ENCODE measurements at regions not wholly inside any gene's neighbourhood (a gene's known extent, or its start where the extent isn't known, plus 50 kb on each side); places are given as distances from the start of the nearest gene placed in this dataset.

DNA sequence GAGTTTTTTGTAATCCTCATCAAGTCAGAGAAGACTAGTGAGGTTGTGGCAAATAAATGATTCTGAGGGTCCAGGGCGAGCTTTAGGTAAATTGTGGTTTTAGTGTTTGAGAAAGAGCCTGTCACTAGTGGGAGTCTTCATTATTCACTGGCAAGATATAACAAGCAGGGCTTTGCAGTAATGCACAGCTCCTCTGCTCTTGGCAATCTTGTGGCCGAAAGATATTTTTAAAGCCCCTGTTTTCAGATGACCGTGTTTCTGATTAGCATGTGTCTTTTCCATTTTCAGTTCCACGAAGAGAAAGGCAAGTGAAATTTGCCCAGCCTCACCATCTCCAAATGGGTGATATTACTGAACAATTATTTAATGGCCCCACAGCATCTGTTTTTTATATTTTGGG, 154.0 kb upstream of the BCL6 start:
- H3K4me1 ChIP-seq = no peaks in the 10 kb centered on the region
- H3K27me3 ChIP-seq = no peaks in the 10 kb centered on the region
- intact Hi-C loops (cut with DNase I; ENCODE audit: low total_unique reads) (no loop called here), in situ Hi-C loops (cut with MboI; ENCODE audit: low sequenced_read_pairs in 4 of 4) (no loop called here)
- DNase-seq (no peak), ATAC-seq (no peak)
- no peak overlapping the region for H3K4me3 ChIP-seq
- no peaks in the 10 kb centered on the region for H3K36me3 ChIP-seq
- TF ChIP-seq, protein P1, sequence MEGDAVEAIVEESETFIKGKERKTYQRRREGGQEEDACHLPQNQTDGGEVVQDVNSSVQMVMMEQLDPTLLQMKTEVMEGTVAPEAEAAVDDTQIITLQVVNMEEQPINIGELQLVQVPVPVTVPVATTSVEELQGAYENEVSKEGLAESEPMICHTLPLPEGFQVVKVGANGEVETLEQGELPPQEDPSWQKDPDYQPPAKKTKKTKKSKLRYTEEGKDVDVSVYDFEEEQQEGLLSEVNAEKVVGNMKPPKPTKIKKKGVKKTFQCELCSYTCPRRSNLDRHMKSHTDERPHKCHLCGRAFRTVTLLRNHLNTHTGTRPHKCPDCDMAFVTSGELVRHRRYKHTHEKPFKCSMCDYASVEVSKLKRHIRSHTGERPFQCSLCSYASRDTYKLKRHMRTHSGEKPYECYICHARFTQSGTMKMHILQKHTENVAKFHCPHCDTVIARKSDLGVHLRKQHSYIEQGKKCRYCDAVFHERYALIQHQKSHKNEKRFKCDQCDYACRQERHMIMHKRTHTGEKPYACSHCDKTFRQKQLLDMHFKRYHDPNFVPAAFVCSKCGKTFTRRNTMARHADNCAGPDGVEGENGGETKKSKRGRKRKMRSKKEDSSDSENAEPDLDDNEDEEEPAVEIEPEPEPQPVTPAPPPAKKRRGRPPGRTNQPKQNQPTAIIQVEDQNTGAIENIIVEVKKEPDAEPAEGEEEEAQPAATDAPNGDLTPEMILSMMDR (IDR thresholded peaks at IDR 0.05 in 4 of 5, conservative IDR thresholded peaks at IDR 0.05 in 1 of 5) = no peak
- TF ChIP-seq POLR2A (IDR thresholded peaks at IDR 0.05) = no peak
- no peaks in the 10 kb centered on the region for H3K9me3 ChIP-seq
- no peak overlapping the region for H3K27ac ChIP-seq

DNA sequence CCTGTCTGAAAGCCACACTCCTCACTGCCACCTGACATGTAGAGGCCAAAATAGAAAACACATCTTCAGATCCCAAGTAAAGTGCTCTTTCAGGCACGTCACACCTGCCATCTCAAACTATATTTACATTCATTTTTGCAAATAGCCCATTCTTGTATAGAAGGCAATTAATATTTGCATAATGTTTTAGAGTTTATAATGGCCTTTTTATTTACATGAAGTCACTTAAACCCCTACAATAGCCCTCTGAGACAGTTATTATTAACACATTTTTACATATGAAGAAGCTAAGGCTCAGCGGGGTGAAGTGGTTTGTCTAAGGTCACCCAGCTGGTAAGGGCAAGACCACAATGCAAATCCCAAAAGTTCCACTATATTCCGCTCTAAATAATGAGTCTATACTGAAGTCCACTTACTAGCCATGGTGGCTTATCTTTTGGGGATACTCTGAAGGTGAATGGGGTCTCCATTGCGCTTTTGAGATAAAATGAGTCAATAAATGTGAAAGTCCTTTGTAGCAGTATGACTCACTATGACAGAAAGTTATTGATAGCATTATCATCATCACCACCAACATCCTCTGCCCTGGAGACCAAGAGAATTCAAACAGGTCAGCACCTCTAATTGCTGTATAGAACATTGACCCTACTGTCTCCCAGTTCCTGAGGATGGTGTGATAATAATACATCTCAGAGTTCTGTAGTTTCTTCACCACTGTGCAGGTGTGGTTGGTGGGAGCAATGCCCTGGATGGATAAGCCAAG, 155.9 kb upstream of the BCL6 start:
- DNase-seq (no peak), ATAC-seq (no peak)
- no peak overlapping the region for H3K4me3 ChIP-seq
- intact Hi-C loops (cut with DNase I; ENCODE audit: low total_unique reads) (no loop called here), in situ Hi-C loops (cut with MboI; ENCODE audit: low sequenced_read_pairs in 4 of 4) (no loop called here)
- H3K36me3 ChIP-seq = no peaks in the 10 kb centered on the region
- H3K27me3 ChIP-seq = no peaks in the 10 kb centered on the region
- H3K9me3 ChIP-seq = no peaks in the 10 kb centered on the region
- TF ChIP-seq, protein P1 (IDR thresholded peaks at IDR 0.05 in 4 of 5, conservative IDR thresholded peaks at IDR 0.05 in 1 of 5) = no peak
- no peak for TF ChIP-seq POLR2A (IDR thresholded peaks at IDR 0.05)
- H3K4me1 ChIP-seq = no peaks in the 10 kb centered on the region
- H3K27ac ChIP-seq = no peak overlapping the region

DNA sequence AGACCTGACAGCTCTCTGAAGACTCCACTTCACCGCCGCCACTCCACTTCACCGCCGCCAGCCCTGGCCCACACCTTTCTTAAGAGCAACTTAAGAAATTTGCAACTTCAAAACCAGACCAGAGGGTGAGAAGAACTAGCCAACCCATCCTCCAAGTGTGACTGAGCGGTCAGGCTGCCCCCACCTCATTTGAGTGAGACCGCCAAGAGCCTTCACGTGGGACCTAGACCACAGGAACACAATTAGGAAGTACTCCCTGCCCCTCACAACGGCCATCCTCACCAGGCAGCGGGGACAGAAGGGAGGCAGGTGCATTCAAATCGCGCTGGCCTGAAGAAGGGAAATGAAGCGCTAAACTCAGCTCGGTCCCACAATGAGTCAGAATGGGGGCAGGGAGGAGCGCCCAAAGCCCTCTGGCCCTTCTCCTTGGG, 156.8 kb upstream of the BCL6 start:
- ATAC-seq = no peak
- Histone ChIP-seq H3K9me3 (no peaks in the 10 kb centered on the region), H3K4me1 (no peaks in the 10 kb centered on the region), H3K36me3 (no peaks in the 10 kb centered on the region), H3K27me3 (no peaks in the 10 kb centered on the region), H3K27ac (no peak overlapping the region), H3K4me3 (no peak overlapping the region)
- in situ Hi-C loops (cut with MboI; ENCODE audit: low sequenced_read_pairs in 4 of 4) (no loop called here), intact Hi-C loops (cut with DNase I; ENCODE audit: low total_unique reads) (no loop called here)
- TF ChIP-seq, protein P1 (IDR thresholded peaks at IDR 0.05 in 4 of 5, conservative IDR thresholded peaks at IDR 0.05 in 1 of 5) = no peak
- no peak for TF ChIP-seq POLR2A (IDR thresholded peaks at IDR 0.05)
- no peak for DNase-seq

DNA sequence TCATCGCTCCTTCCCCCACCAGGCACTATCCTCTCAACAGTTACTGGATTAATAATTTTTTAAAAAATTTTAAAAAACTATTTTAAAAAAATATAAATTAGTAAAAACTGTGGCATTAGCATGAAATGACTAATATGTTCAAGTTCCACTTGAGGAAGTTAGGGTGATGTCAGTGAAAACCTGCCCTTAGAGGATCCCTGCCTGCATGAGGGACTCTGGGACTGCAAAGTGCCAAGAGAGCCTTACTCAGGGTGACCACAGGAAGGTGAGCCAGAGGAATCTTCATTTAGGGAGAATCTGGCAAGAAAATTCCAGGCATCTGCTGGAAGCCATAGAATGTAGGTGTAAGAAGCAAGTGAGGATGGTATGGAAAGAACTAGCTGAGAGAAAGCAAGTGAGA, 157.7 kb upstream of the BCL6 start:
- DNase-seq (no peak), ATAC-seq (no peak)
- in situ Hi-C loops (cut with MboI; ENCODE audit: low sequenced_read_pairs in 4 of 4) (no loop called here), intact Hi-C loops (cut with DNase I; ENCODE audit: low total_unique reads) (no loop called here)
- no peak overlapping the region for H3K27ac ChIP-seq
- H3K4me3 ChIP-seq = no peak overlapping the region
- H3K4me1 ChIP-seq = no peaks in the 10 kb centered on the region
- H3K36me3 ChIP-seq = no peaks in the 10 kb centered on the region
- no peaks in the 10 kb centered on the region for H3K9me3 ChIP-seq
- no peaks in the 10 kb centered on the region for H3K27me3 ChIP-seq
- TF ChIP-seq POLR2A (IDR thresholded peaks at IDR 0.05) = no peak
- TF ChIP-seq, protein P1 (IDR thresholded peaks at IDR 0.05 in 4 of 5, conservative IDR thresholded peaks at IDR 0.05 in 1 of 5) = no peak

DNA sequence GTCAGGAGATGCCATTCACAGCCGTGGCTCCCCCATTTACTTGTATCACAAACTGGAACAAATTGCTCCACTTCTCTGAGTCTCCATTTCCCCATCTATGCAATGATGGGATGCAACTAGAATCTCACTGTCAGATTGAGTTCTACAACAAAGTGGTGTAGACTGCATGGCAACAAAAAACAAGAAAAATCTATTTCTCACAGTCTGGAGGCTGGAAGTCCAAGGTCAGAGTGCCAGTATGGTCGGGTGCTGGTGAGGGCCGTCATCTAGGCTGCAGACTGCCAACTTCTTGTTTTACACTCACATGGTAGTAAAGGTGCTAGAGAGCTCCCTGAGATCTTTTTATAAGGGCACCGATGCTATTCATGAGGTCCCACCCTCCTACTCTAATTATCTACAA, 158.4 kb upstream of the BCL6 start:
- H3K4me3 ChIP-seq = no peak overlapping the region
- TF ChIP-seq, protein P1 (IDR thresholded peaks at IDR 0.05 in 4 of 5, conservative IDR thresholded peaks at IDR 0.05 in 1 of 5) = no peak
- TF ChIP-seq POLR2A (IDR thresholded peaks at IDR 0.05) = no peak
- H3K9me3 ChIP-seq = no peaks in the 10 kb centered on the region
- DNase-seq = no peak
- H3K4me1 ChIP-seq = no peaks in the 10 kb centered on the region
- no peaks in the 10 kb centered on the region for H3K36me3 ChIP-seq
- H3K27me3 ChIP-seq = no peaks in the 10 kb centered on the region
- intact Hi-C loops (cut with DNase I; ENCODE audit: low total_unique reads) = no loop called here
- in situ Hi-C loops (cut with MboI; ENCODE audit: low sequenced_read_pairs in 4 of 4) = no loop called here
- no peak overlapping the region for H3K27ac ChIP-seq
- ATAC-seq = no peak

Measured in gastrocnemius medialis (tissue), 4 donors.